NT2/D1 (cell line): ENCODE measurements at regions not wholly inside any gene's neighbourhood (a gene's known extent, or its start where the extent isn't known, plus 50 kb on each side); places are given as distances from the start of the nearest gene placed in this dataset.
"Not testable (repeated sequence)": the region's sequence is repeated elsewhere in the genome, so short reads cannot be mapped to it uniquely, and the experiment has no call there.

ENCODE experiments used
- SUZ12 ChIP-seq: IDR thresholded peaks from 2 replicates; pipeline ENCODE4 v1.6.1; 2011; ENCODE audit not compliant: insufficient read length, insufficient read depth; ENCODE audit errors: extremely low read depth
- YY1 ChIP-seq: IDR thresholded peaks from 2 replicates; pipeline ENCODE4 v1.6.1; 2011; ENCODE audit not compliant: insufficient read length, insufficient read depth
- ZNF274 ChIP-seq: IDR thresholded peaks from 2 replicates; pipeline ENCODE4 v1.6.1; 2011; ENCODE audit warnings: mild to moderate bottlenecking, low read depth, low read length

GRCh38 chr2:242088044-242088443, 218.5 kb downstream of the RTP5 start:
- not testable (repeated sequence) for TF ChIP-seq ZNF274, YY1, SUZ12
